ENCODE measurements at regions not wholly inside any gene's neighbourhood (a gene's known extent, or its start where the extent isn't known, plus 50 kb on each side); places are given as distances from the start of the nearest gene placed in this dataset.

- no peak for TF ChIP-seq CTCF (IDR thresholded peaks at IDR 0.05)
- TF ChIP-seq POLR2A (IDR thresholded peaks at IDR 0.05), result no peak
Observed at GRCh38 chr5:102629827-102630605, 125.1 kb upstream of the PAM start.
